ENCODE measurements at regions not wholly inside any gene's neighbourhood (a gene's known extent, or its start where the extent isn't known, plus 50 kb on each side); places are given as distances from the start of the nearest gene placed in this dataset.

- ChIA-PET POLR2A (no interaction called here), CTCF (interaction anchor here (1.4 to 4.8 kb wide), 2 partner anchors 10 to 263 kb away, joined by 4 to 36 read pairs; no protein-coding TSS in a partner anchor)
- Histone ChIP-seq H3K4me1 (ENCODE audit: control insufficient read depth, insufficient read depth, low read length) (no peaks in the 10 kb centered on the region), H3K27ac (ENCODE audit: extremely low read depth, low read depth, low read length) (no peak overlapping the region), H3K4me3 (ENCODE audit: low read depth, low read length) (no peak overlapping the region), H3K9me3 (ENCODE audit: control insufficient read depth, insufficient read depth, low read depth, low read length) (no peaks in the 10 kb centered on the region), H3K36me3 (ENCODE audit: control insufficient read depth in 2 of 2, insufficient read depth in 1 of 2, low read length in 2 of 2) (no peaks in the 10 kb centered on the region)
- no peak for TF ChIP-seq ZSCAN4 (tag by site-specific recombination; IDR thresholded peaks at IDR 0.05)
- no peak for TF ChIP-seq MYNN (tag by site-specific recombination; IDR thresholded peaks at IDR 0.05; ENCODE audit: borderline replicate concordance)
- TF ChIP-seq ZFHX2 (tag by site-specific recombination; conservative IDR thresholded peaks at IDR 0.05): peak; percentile 73
- TF ChIP-seq EGR2 (tag by site-specific recombination; IDR thresholded peaks at IDR 0.05; ENCODE audit: low read depth): peak; percentile 78
Observed at GRCh38 chr1:50343323-50343722, 79.9 kb downstream of the DMRTA2 start.

GRCh38 chr1:50342525-50342924 is 80.7 kb downstream of the DMRTA2 start:
- CTCF ChIA-PET: interaction anchor here (0.6 to 4.8 kb wide), 4 partner anchors 9 to 1665 kb away, joined by 3 to 36 read pairs (median 3); no protein-coding TSS in a partner anchor
- POLR2A ChIA-PET: no interaction called here
- Histone ChIP-seq H3K4me1 (ENCODE audit: control insufficient read depth, insufficient read depth, low read length) (no peaks in the 10 kb centered on the region), H3K27ac (ENCODE audit: extremely low read depth, low read depth, low read length) (no peak overlapping the region), H3K4me3 (ENCODE audit: low read depth, low read length) (no peak overlapping the region), H3K36me3 (ENCODE audit: control insufficient read depth in 2 of 2, insufficient read depth in 1 of 2, low read length in 2 of 2) (no peaks in the 10 kb centered on the region), H3K9me3 (ENCODE audit: control insufficient read depth, insufficient read depth, low read depth, low read length) (no peaks in the 10 kb centered on the region)
- TF ChIP-seq ZNF302 (tag by site-specific recombination; IDR thresholded peaks at IDR 0.05; ENCODE audit: low read depth) (no peak), ZNF10 (tag by site-specific recombination; IDR thresholded peaks at IDR 0.05) (no peak), ZNF624 (tag by site-specific recombination; IDR thresholded peaks at IDR 0.05) (no peak), ZNF121 (tag by site-specific recombination; IDR thresholded peaks at IDR 0.05) (no peak), AEBP2 (tag by site-specific recombination; IDR thresholded peaks at IDR 0.05; ENCODE audit: borderline replicate concordance) (no peak), ZNF600 (tag by site-specific recombination; IDR thresholded peaks at IDR 0.05) (no peak), ZNF221 (tag by site-specific recombination; IDR thresholded peaks at IDR 0.05; ENCODE audit: borderline replicate concordance) (no peak), ZNF16 (tag by site-specific recombination; IDR thresholded peaks at IDR 0.05; ENCODE audit: low read depth) (no peak), ZNF518A (tag by site-specific recombination; conservative IDR thresholded peaks at IDR 0.05; ENCODE audit: low read depth) (no peak), ZNF24 (tag by site-specific recombination; IDR thresholded peaks at IDR 0.05) (no peak), ZNF76 (tag by site-specific recombination; IDR thresholded peaks at IDR 0.05; ENCODE audit: borderline replicate concordance, low read depth) (no peak), ZNF664 (tag by site-specific recombination; IDR thresholded peaks at IDR 0.05) (no peak), BCL11A (tag by site-specific recombination; IDR thresholded peaks at IDR 0.05; ENCODE audit: low read depth) (no peak), ZNF837 (tag by site-specific recombination; IDR thresholded peaks at IDR 0.05) (no peak)
